ENCODE measurements at regions not wholly inside any gene's neighbourhood (a gene's known extent, or its start where the extent isn't known, plus 50 kb on each side); places are given as distances from the start of the nearest gene placed in this dataset.

DNA sequence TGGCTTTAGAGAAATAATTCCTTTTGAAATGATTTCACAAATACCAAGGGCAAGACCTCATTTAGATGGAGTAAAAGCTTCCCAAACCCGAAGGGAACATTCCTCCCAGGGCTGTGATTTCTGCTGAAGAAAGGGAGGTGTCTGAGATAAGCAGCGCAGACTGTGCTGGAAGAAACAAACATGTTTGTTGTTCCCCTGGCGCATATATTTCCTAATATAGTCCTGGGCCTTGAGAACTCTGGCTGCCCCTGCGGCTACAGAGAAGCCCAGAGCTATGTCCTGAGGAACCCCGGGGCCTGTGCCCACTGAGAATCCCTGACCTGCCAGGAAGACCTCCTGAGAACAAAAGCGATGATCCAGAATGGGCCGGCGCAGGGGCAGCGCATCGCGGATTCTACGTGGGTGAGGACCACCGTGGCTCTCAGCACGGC is 372.6 kb upstream of the NT5C1B start:
- TF ChIP-seq EGR1 (IDR thresholded peaks at IDR 0.05) (no peak), EP300 (IDR thresholded peaks at IDR 0.05; ENCODE audit: borderline replicate concordance) (no peak), CREB1 (IDR thresholded peaks at IDR 0.05; ENCODE audit: low read depth) (no peak), TCF12 (IDR thresholded peaks at IDR 0.05; ENCODE audit: low read depth) (no peak), RAD21 (IDR thresholded peaks at IDR 0.05; ENCODE audit: low read depth) (no peak), TEAD4 (IDR thresholded peaks at IDR 0.05) (no peak), CEBPB (IDR thresholded peaks at IDR 0.05) (no peak), FOXM1 (IDR thresholded peaks at IDR 0.05; ENCODE audit: borderline replicate concordance, low read depth) (no peak), YY1 (IDR thresholded peaks at IDR 0.05; ENCODE audit: low read depth) (no peak)
- TF ChIP-seq, protein P1, sequence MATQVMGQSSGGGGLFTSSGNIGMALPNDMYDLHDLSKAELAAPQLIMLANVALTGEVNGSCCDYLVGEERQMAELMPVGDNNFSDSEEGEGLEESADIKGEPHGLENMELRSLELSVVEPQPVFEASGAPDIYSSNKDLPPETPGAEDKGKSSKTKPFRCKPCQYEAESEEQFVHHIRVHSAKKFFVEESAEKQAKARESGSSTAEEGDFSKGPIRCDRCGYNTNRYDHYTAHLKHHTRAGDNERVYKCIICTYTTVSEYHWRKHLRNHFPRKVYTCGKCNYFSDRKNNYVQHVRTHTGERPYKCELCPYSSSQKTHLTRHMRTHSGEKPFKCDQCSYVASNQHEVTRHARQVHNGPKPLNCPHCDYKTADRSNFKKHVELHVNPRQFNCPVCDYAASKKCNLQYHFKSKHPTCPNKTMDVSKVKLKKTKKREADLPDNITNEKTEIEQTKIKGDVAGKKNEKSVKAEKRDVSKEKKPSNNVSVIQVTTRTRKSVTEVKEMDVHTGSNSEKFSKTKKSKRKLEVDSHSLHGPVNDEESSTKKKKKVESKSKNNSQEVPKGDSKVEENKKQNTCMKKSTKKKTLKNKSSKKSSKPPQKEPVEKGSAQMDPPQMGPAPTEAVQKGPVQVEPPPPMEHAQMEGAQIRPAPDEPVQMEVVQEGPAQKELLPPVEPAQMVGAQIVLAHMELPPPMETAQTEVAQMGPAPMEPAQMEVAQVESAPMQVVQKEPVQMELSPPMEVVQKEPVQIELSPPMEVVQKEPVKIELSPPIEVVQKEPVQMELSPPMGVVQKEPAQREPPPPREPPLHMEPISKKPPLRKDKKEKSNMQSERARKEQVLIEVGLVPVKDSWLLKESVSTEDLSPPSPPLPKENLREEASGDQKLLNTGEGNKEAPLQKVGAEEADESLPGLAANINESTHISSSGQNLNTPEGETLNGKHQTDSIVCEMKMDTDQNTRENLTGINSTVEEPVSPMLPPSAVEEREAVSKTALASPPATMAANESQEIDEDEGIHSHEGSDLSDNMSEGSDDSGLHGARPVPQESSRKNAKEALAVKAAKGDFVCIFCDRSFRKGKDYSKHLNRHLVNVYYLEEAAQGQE (IDR thresholded peaks at IDR 0.05; ENCODE audit: low read depth), result no peak
- TF ChIP-seq, protein P2, sequence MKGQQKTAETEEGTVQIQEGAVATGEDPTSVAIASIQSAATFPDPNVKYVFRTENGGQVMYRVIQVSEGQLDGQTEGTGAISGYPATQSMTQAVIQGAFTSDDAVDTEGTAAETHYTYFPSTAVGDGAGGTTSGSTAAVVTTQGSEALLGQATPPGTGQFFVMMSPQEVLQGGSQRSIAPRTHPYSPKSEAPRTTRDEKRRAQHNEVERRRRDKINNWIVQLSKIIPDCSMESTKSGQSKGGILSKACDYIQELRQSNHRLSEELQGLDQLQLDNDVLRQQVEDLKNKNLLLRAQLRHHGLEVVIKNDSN (IDR thresholded peaks at IDR 0.05), result no peak

DNA sequence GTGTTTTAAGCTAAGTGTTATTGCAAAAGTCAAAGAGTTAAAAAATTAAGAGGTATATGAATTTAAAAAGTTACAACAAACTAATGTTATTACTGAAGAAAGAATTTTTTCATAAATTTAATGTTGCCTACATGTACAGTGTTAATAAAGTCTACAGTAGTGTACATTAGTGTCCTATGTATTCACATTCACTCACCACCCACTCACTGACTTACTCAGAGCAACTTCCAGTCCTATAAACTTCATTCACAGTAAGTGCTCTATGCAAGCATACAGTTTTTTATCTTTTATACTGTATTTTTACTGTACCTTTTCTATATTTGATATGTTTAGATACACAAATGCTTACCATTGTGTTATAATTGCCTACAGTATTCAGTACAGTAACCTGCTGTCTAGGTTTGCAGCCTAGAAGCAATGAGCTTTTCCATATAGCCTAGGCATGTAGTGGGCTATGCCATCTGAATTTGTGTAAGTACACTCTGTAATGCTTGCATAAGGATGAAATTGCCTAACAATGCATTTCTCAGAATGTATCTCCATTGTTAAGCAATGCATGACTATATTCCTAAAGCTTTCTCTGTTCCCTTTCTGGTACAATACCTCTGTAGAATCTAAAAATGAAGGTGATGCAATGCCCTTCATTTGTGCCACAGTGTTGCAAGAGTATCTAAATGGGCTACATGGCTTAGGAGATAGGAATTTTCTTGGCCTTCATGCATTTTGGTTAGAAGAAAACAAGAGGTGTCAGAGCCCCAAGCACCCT is 370.8 kb upstream of the NT5C1B start:
- no peak for TF ChIP-seq RAD21 (IDR thresholded peaks at IDR 0.05; ENCODE audit: low read depth)
- TF ChIP-seq EP300 (IDR thresholded peaks at IDR 0.05; ENCODE audit: borderline replicate concordance), result no peak
- no peak for TF ChIP-seq EGR1 (IDR thresholded peaks at IDR 0.05)
- no peak for TF ChIP-seq FOXM1 (IDR thresholded peaks at IDR 0.05; ENCODE audit: borderline replicate concordance, low read depth)
- TF ChIP-seq TEAD4 (IDR thresholded peaks at IDR 0.05), result no peak
- no peak for TF ChIP-seq TCF12 (IDR thresholded peaks at IDR 0.05; ENCODE audit: low read depth)
- no peak for TF ChIP-seq YY1 (IDR thresholded peaks at IDR 0.05; ENCODE audit: low read depth)
- TF ChIP-seq CREB1 (IDR thresholded peaks at IDR 0.05; ENCODE audit: low read depth), result no peak
- TF ChIP-seq, protein P2 (IDR thresholded peaks at IDR 0.05), result no peak
- TF ChIP-seq, protein P1 (IDR thresholded peaks at IDR 0.05; ENCODE audit: low read depth), result no peak
- TF ChIP-seq, protein P3, sequence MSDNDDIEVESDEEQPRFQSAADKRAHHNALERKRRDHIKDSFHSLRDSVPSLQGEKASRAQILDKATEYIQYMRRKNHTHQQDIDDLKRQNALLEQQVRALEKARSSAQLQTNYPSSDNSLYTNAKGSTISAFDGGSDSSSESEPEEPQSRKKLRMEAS (IDR thresholded peaks at IDR 0.05), result no peak
- TF ChIP-seq TAF1 (IDR thresholded peaks at IDR 0.05; ENCODE audit: low read depth), result no peak
- no peak for TF ChIP-seq ZBTB7A (IDR thresholded peaks at IDR 0.05; ENCODE audit: low read depth)
- TF ChIP-seq NFIC (IDR thresholded peaks at IDR 0.05), result no peak
- TF ChIP-seq CEBPB (IDR thresholded peaks at IDR 0.05), result no peak

DNA sequence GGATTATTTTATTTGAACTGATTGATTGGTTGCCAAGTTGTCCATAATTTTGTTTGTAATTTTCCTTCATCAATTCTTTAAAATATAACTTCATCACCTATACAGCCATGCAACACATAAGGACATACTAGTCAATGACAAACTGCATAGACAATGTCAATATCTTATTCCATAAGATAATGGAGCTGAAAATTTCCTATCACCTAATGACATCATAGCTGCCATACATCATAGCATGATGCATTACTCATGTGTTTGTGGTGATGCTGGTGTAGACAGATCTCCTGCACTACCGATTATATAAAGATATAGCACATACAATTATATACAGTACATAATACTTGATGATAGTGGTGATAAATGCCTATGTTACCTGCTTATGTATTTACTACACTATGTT is 369.8 kb upstream of the NT5C1B start:
- TF ChIP-seq EP300 (IDR thresholded peaks at IDR 0.05; ENCODE audit: borderline replicate concordance) (no peak), YY1 (IDR thresholded peaks at IDR 0.05; ENCODE audit: low read depth) (no peak), TEAD4 (IDR thresholded peaks at IDR 0.05) (no peak), EGR1 (IDR thresholded peaks at IDR 0.05) (no peak)

DNA sequence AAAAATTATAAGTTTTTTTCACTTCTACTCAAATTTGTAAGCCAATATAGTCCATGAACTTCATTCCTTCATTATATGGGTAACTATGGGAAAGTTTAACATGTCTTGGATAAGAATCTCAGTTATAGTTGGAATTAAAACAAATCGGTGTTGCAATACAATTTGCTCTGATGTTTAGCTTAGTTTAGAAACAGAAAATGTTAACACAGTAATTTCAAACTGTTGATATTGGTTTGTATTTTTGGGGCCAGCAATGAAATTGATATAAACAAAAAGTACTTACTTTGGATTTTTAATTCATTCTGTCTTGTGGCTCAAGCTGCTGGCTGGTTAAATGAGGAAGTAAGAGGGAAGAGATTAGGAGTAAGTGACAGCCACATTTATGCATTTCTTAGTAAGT is 368.5 kb upstream of the NT5C1B start:
- TF ChIP-seq EGR1 (IDR thresholded peaks at IDR 0.05) (no peak), TAF1 (IDR thresholded peaks at IDR 0.05; ENCODE audit: low read depth) (no peak), TCF12 (IDR thresholded peaks at IDR 0.05; ENCODE audit: low read depth) (no peak)
- TF ChIP-seq, protein P1 (IDR thresholded peaks at IDR 0.05; ENCODE audit: low read depth), result no peak

DNA sequence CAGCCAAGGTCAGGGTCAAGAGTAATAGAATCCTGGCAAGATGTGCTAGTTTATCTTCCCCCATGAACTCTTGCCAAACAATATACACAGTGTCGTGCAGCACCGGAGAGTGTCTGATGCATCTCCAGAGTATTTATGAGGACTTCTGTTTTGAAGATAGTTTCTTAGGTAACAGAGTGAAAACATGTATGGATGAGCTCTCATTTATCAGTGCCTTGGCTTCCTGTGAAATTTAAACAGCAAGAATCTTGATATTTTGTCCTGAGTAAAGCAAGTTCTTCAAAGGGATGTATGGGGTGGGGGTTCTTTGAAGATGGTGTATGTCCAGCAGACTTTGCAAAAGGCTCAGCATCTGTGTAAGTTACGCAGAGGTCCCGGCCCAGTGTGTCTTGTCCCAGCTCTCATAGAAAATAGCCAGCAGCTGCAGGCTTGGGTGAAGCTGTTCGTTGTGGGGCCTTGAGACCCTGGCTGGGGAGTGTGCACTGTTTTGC is 361.0 kb upstream of the NT5C1B start:
- TF ChIP-seq ZBTB7A (IDR thresholded peaks at IDR 0.05; ENCODE audit: low read depth) (no peak), EP300 (IDR thresholded peaks at IDR 0.05; ENCODE audit: borderline replicate concordance) (no peak), TEAD4 (IDR thresholded peaks at IDR 0.05) (no peak), TCF12 (IDR thresholded peaks at IDR 0.05; ENCODE audit: low read depth) (no peak), CEBPB (IDR thresholded peaks at IDR 0.05) (no peak), RAD21 (IDR thresholded peaks at IDR 0.05; ENCODE audit: low read depth) (no peak), CREB1 (IDR thresholded peaks at IDR 0.05; ENCODE audit: low read depth) (no peak), TAF1 (IDR thresholded peaks at IDR 0.05; ENCODE audit: low read depth) (no peak), NFIC (IDR thresholded peaks at IDR 0.05) (no peak)
- TF ChIP-seq, protein P2 (IDR thresholded peaks at IDR 0.05), result no peak
- TF ChIP-seq, protein P3 (IDR thresholded peaks at IDR 0.05), result no peak
- TF ChIP-seq, protein P1 (IDR thresholded peaks at IDR 0.05; ENCODE audit: low read depth), result no peak
